ENCODE measurements at regions not wholly inside any gene's neighbourhood (a gene's known extent, or its start where the extent isn't known, plus 50 kb on each side); places are given as distances from the start of the nearest gene placed in this dataset.

DNA sequence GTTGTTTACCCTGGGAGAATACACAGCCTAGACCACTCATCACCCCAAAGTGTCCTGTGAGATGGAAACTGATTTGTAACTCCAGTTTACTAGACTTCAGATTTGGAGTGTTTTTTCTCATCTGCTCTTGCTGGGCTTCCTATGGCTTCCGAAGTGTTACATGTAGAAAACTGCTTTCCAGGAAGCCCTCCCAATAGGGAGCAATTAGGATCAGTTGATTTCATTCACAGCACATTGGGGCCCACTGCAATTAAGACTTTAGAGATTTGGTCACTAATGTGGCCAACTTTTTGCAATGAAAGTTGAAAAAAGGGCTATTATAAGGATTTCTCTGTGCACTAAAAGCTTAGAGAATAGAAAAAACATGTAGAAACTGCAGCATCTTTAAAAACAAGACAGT lies 656.6 kb upstream of the CHAC2 start:
- no peak for TF ChIP-seq POLR2A (IDR thresholded peaks at IDR 0.05; ENCODE audit: low read length)
- TF ChIP-seq, protein P1, sequence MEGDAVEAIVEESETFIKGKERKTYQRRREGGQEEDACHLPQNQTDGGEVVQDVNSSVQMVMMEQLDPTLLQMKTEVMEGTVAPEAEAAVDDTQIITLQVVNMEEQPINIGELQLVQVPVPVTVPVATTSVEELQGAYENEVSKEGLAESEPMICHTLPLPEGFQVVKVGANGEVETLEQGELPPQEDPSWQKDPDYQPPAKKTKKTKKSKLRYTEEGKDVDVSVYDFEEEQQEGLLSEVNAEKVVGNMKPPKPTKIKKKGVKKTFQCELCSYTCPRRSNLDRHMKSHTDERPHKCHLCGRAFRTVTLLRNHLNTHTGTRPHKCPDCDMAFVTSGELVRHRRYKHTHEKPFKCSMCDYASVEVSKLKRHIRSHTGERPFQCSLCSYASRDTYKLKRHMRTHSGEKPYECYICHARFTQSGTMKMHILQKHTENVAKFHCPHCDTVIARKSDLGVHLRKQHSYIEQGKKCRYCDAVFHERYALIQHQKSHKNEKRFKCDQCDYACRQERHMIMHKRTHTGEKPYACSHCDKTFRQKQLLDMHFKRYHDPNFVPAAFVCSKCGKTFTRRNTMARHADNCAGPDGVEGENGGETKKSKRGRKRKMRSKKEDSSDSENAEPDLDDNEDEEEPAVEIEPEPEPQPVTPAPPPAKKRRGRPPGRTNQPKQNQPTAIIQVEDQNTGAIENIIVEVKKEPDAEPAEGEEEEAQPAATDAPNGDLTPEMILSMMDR (IDR thresholded peaks at IDR 0.05): no peak
- TF ChIP-seq JUN (IDR thresholded peaks at IDR 0.05): no peak

Measured in A549 (cell line).